HG02798 (cell line): ENCODE measurements at regions not wholly inside any gene's neighbourhood (a gene's known extent, or its start where the extent isn't known, plus 50 kb on each side); places are given as distances from the start of the nearest gene placed in this dataset.
A peak's percentile ranks its signal among the peaks of the same experiment; 100 is the strongest.

Experiments
- ATAC-seq: cut with Tn5 transposase; IDR thresholded peaks from one replicate; pipeline ENCODE4 v1.9.1; 2021; ENCODE audit warnings: mild to moderate bottlenecking; ENCODE audit not compliant: unreplicated experiment, poor library complexity

DNA sequence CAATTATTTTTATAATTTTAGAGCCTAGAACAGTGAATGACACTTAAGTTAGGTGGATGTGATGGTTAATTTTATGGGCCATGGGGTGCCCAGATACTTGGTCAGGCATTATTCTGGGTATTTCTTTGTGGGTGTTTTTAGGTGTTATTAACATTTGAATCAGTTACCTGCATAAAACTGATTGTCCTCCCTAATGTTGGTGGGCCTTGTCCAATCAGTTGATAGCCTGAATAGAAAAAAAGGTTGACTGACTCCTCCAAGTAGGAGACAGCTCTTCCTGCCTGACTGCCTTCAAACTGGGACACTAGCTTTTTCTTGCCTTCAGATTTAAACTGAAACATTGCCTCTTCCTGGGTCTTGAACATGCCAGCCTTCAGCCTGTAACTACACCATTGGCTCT lies 312.9 kb upstream of the FIGN start:
- no peak for ATAC-seq

DNA sequence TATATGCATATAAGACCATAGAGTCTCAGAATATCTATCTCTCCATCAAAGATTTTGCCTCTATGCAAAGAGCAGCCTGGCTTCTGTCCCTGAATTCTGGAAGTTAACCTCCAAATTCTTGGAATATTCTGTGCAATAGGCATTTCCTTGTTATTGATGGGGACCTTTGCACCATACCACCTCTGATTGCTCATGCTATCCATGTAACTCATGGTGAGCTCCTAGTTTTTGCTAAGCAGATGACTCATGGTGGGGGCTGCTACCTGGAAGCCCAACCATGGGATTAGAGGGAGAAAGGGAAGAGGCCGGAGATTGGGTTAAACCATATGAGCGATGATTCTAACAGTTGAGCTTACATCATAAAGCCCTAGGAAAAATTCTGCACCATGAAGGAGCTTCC lies 310.2 kb upstream of the FIGN start:
- no peak for ATAC-seq

DNA sequence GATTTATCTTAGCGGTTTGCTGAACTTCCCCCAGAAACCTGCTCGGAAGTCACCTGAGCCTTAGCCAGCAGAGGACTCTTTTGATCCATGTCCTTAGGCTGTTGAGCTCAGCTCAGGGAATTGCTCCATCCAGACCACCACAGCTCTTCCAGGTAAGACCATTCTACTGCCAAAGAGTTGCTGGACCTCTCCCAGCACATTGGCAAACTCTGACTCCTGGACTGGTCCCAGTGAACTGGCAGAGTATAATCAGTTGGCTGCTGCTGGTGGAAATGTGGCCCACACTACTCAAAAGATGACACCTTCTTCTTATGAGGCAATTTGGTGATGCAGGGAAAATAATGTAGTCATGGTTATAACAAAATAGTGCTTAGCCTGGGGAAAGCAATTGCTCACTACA lies 308.8 kb upstream of the FIGN start:
- ATAC-seq, result no peak

DNA sequence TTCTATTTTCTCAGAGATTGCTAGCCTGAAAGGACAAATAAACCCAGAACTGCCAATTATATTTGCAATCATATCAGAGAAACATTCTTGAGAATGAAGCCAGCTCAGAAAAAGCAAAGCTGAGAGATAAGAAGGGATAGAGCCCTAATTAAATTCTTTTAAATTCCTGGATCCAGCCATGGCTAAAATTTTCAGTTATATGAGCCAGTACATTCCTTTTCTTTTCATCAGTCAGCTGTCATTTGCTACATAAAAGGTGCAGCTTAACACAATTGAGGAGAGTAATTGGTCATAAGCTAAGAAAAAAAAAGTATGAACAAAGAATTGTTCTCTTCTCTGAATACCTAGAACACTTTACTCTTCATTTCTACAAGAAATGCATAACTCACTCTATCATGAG lies 303.5 kb upstream of the FIGN start:
- no peak for ATAC-seq

DNA sequence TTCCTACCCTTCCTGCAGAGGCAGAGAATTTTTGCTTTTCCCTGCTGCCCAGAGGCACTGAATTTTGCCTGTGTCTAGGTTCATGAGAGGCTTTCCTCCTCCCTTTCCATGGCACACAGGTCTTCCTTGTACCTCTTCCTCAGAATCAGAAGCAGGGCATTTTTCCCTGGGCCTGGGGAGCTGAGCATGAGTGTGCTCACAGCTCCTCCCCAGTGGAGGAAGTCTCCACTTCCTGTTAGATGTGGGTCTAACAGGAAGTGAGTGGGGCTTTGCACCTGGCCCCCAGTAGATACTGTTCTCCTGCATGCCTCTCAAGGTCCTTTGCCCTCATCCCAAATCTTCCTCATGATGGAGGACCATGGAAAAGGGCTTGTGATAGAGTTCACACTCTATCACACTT lies 297.2 kb upstream of the FIGN start:
- ATAC-seq, result no peak

DNA sequence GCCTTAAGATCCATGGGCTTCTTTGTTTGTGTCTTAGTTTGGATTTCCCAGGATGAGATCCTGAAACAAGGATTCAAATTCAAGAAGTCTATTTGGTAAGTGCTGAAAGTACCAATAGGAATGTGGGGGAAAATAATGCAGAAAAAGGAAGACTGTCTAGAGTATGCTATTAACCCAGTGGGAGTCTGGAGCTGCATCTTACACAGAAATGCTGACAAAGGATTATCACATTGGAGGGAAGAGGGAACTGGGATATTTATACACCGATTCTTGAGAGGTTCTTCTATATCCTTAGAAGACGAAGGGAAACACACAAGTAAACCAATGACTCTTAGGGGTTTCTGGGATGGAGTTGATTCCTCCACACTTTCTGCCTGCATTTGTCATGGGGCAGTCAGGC lies 294.8 kb upstream of the FIGN start:
- no peak for ATAC-seq

DNA sequence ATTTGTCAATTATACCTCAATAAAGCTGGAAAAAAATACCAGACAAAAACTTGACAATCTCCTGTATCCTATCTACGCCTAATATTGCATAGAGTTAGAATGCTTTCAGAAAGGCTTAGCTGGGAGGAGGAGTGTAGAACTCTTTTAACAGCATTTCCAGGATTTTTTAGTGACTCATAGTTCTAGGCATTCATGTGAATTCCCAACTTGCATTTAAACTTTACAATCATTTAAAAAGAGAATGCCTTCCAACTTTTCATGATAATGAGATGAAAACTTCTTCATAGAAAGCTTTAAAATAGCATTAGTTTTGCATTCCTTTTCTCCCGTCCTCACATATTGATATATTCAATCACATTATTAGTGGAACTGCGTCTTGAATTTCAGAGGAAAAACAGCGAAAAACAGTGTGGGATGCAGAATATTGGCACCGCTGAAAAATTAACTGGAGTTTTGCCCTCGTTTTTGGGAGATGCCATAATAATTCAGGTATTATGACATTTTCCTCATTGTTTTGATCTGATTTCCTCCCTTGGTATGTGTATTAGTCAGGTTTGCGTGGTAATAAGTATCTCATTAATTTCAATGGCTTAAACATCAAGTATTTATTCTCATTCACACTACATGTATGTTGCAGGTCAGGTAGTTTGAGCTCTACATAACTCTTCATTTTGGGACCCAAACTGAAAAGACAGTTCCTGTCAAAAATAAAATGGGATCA lies 293.2 kb upstream of the FIGN start:
- ATAC-seq, result no peak

DNA sequence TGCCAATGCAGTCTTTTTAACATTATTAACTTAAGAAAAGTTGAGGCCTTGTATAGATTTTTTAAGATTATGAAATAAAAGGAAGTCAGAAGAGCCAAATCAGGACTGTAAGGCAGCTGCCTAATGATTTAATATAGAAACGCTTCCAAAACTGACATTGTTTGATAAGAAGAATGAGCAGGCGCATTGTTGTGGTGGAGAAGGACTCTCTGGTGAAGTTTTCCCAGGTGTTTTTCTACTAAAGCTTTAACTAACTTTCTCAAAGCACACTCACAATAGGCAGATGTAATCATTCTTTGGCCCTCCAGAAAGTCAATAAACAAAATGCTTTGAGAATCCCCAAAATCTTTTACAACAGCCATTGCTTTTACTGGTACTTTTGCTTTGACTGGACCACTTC lies 288.6 kb upstream of the FIGN start:
- ATAC-seq, result no peak

DNA sequence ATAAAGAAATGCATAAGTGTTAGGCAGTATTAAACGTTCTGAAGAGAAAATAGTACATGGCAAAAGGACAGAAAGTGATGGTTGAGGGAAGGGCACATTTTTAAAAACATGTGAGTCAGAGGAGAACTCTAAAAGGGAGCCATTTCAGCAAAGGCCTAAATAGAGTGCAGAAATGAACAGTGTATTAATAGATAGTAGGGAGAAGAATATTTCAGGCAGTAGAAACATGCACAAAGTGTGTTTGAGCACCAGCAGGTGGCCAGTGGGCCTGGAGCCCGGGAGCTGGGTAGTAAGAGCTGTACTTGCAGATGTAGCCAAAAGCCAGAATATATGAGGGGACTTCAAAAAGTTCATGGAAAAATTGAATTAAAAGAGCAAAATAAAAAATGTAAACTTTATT lies 288.1 kb upstream of the FIGN start:
- no peak for ATAC-seq

DNA sequence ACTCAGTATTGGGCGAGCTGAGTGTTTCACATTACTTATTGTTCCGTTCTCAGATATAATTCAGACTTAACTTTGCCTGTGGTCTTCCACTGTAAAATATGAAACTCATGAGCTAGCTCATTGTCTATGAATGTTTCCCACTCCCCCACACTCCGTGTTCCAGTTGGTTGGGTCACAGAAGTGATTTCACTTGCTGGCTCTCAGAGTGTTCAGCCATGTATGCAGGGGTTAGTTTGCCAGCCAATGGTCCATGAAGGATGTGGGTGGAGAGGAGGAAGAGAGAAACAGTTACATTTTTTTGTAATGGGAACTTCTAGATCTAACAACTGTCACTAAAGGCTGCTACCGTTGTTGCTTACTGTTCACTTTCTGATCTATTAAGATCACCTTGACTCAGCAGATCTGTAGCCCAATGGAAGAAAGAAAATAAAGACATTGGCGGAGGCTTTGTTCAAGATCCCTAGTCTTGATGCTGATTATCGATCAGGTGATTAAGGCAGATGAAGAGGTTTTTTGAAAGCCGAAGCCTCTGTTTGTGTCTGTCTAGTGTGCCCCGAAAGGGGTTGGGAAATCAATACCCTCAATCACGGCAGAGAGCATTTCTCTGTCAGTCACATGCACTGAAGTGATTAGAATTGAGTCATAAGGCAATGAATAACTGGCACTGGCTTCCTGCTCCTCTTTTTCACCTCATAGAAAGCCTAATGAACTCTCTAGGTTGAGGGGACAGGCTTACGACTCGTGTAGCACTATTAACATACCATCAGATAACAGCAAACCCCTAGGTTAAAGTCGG lies 279.7 kb upstream of the FIGN start:
- peak; percentile 95 for ATAC-seq

DNA sequence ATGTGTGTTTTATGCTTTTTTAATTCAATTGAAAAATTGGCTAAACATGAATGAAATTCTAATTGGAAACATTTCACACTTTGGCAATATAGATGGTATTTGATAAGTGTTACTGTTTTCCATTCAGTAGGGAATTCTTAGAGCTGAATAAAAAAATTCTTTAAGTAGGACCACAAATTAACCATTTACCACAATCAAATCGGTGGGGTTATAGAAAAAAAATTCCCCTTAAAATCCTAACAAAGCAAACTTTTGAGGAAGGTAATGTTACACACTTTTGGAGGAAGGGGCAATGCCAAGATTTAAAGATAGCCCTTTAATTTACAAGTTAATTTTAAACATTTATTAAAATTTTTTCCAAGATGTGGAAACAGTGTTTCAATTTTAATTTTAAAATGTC lies 279.0 kb upstream of the FIGN start:
- ATAC-seq, result no peak

DNA sequence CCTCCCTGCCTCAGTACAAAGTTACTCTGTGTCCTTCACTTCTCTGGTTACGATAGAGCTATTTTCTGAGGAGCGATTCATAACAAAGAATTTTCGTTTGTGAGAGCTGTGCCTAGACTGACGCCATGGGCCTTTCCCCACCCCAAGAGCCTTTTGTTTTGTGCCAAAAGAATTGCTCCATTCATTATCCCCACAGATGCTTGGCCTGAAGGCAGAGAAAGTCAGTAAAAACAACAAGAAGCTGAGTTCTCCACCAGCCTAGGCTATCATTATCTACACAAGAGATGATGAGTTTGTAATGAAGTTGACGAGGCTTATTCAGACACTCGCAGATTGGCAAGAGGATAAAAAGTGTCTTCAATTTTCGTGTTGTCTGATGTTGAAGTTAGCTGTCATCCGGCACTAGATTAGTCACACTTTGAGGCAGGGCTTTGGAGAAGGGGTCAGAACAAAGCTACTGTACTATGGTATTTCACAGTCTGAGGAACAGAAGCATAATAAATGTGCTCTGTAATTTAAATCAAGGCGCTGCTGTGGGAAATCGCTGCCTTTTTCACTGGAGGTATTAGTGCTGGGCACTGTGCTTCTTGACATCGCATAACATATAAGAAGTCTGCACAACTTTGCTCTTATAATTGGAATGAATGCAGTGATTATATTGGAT lies 278.4 kb upstream of the FIGN start:
- ATAC-seq, result no peak

DNA sequence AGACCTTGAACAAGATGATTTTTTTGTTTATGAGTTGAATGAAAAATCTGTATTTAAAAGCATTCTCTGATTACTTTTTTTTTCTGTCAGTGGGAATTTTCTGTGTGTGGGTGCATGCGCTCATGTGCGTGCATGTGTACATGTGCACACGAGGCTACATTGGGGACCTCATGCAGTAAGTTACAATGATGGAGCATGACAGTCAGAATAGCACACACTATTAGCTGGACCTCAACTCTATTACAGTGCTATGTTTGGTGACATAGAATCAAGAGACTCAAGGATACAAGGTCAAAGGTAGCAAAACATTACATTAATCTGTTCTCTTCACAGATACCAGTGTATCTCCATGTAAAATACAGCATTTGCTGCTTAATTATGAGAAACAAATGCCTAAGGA lies 276.8 kb upstream of the FIGN start:
- no peak for ATAC-seq

DNA sequence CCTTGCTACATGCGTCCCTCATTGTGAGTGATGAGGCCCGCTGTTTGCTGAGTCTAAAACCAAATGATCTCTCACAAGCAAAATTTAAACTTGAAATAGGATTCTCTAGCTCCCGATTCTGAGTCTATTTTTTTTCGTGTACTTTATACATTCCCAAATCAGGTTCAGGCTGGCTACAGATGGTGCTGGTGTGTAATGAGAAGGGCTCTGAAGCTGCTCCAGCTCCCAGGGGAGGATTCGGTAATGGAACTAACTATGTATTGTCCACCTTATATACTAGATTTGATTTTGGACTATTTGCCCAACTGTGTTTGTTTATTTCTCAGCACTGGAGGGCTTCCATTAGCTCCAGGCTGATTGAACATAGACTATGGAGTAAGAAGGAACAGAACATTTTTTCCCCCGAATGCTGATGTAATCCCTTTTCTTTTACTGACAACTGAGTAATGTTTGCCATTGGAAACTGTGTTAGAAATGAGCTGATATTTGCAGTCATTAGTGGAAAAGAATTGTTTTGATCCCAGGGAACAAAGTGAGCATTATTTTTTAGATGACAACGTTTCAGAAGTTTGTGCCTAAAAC lies 274.0 kb upstream of the FIGN start:
- ATAC-seq, result no peak

DNA sequence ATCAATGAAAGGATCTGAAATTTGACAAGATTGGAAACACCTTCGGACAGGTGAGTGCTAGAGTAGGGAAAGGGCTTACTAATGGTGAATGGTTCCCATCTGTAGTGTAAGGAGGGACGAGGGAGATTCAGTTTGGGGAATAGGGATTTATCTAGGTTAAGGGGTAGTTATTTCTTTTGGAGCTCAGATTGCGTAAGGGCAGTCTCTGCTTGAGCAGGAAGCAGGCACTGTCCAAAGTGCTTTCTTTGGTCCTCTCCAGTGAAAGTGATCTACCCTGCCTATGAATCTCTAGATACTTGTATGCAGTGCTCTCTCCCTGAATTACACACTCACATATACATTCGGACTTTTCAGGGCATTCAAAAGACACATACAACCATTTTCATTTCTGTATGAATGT lies 272.9 kb upstream of the FIGN start:
- ATAC-seq, result no peak

DNA sequence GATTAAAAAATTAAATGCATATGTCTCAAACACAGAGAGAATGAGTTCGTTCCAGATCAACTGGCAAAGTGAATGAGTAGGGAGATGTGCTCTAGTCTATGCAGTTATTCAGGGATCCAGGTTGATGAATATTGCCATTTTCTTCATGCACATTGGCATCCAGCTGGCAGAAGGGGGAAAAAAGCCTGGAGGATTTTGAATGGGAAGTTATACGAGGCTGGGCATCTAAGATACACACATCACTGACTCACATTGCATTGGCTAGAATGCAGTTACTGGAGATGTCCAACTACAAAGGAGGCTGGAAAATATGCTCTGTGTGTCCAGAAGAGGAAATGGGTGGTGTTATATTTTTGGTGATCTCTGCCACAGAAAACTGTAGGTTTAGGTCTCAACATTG lies 270.9 kb upstream of the FIGN start:
- ATAC-seq, result no peak

DNA sequence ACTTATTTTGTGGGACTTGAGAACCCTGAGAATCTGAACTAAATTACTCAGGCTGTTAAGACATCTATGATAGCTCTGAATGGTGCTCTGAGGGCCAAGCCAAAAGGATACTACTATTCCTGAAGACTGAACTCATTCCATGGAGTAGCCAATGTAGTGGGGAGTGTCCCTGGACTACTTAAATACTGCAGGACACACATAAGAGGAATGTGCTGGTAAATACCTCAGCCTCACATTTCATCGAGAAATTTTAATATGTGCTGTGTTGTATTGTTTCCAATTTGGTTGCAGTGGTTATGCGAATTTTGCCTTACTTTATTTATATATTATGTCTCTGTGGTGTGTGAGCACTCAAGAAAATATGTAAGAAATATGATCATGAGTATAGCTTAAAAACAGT lies 264.4 kb upstream of the FIGN start:
- ATAC-seq, result no peak

DNA sequence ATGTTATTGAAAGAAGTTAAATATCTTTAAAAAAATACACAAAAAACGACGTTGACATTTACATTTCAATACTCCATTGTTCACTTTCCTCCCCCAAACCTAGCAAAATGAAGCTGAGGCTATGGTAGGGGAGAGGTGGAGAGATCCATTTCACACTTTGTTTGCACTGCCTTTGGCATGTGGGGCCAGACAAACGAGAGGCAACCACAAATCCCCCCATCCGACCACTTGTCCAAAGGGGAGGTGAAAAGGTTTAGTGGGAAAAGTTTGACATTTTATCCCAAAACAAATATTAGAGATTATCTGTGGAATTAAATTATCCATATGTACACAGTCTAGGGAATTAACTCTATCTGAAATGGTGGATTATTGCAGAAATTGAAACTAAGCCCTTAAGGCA lies 261.7 kb upstream of the FIGN start:
- ATAC-seq, result no peak

DNA sequence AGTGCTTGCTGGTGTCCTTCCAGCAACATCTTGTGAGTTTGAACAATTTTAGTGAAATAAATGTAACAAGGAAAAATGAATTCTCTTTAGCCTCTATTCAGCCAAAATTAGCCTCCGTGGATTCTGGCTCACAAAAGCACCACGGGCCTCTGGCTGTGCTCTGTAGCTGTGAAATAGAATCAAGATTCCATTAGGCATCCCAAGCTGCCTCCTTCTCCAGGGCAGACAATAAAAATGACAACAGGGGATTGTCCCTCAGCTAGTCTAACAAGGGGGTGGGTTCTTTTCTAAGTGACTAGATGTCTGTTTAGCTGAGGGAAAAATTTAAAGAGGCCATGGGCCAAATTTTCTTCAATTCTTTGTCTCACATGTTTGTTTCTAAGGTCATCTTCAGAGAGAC lies 254.7 kb upstream of the FIGN start:
- no peak for ATAC-seq

DNA sequence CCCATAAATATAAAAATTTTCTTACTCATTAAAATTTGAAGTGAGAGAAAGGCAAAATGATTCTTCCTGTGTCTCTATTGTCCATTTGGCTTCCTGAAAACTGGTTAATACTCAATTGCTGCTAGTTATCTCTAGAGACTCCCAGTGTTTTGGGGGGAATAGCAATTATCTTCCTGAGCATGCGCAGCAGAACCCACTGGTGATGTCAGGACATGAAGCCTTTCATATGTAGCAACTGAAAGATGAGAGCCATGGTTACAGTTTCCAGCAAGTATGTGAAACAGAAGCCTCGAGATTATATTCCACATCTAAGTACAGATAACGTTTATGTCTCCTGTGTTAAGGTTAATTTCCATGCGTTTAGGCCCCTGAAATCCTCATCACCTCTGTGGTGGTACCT lies 254.3 kb upstream of the FIGN start:
- ATAC-seq, result no peak
